A673 (cell line): ENCODE measurements at regions not wholly inside any gene's neighbourhood (a gene's known extent, or its start where the extent isn't known, plus 50 kb on each side); places are given as distances from the start of the nearest gene placed in this dataset.
"Not testable (repeated sequence)": the region's sequence is repeated elsewhere in the genome, so short reads cannot be mapped to it uniquely, and the experiment has no call there.

ENCODE experiments used
- EZH2 ChIP-seq: fragments of 200-600 bp; sonication (generic); IDR thresholded peaks from 2 replicates; pipeline ENCODE4 v1.6.1; 2017; ENCODE audit warnings: borderline replicate concordance, low read depth, mild to moderate bottlenecking, mixed read lengths, antibody characterized with exemption, low read length; ENCODE audit not compliant: poor library complexity, severe bottlenecking
- TF ChIP-seq, protein P1 (sequence below): fragments of 300-800, 200-600 bp; sonication (generic); conservative IDR thresholded peaks from 2 replicates; pipeline ENCODE4 v1.5.1; 2017; ENCODE audit warnings: low read depth, mild to moderate bottlenecking, antibody characterized with exemption, low read length, moderate library complexity, mixed read lengths

DNA sequence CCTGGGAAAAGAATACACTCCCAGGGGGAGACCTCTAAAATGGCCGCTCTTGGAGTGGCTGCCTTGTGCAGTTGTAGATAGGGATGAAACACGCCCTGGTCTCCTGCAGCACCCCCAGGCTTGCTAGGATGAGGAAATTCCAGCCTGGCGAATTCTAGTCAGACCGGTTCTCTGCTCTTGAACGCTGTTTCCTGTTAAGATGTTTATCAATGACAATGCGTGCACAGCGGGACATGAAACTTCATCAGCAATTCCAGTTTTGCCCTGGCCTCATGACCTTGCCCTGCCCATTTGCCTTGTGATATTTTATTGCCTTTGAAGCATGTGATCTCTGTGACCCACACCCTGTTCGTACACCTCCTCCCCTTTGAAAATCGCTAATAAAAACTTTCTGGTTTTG, 225.2 kb upstream of the INTU start:
- TF ChIP-seq, protein P1, sequence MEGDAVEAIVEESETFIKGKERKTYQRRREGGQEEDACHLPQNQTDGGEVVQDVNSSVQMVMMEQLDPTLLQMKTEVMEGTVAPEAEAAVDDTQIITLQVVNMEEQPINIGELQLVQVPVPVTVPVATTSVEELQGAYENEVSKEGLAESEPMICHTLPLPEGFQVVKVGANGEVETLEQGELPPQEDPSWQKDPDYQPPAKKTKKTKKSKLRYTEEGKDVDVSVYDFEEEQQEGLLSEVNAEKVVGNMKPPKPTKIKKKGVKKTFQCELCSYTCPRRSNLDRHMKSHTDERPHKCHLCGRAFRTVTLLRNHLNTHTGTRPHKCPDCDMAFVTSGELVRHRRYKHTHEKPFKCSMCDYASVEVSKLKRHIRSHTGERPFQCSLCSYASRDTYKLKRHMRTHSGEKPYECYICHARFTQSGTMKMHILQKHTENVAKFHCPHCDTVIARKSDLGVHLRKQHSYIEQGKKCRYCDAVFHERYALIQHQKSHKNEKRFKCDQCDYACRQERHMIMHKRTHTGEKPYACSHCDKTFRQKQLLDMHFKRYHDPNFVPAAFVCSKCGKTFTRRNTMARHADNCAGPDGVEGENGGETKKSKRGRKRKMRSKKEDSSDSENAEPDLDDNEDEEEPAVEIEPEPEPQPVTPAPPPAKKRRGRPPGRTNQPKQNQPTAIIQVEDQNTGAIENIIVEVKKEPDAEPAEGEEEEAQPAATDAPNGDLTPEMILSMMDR: not testable (repeated sequence)
- not testable (repeated sequence) for TF ChIP-seq EZH2
